SH-SY5Y (cell line): ENCODE measurements at regions not wholly inside any gene's neighbourhood (a gene's known extent, or its start where the extent isn't known, plus 50 kb on each side); places are given as distances from the start of the nearest gene placed in this dataset.

Experiments
- GATA2 ChIP-seq: IDR thresholded peaks from 2 replicates; pipeline ENCODE4 v1.6.1; 2011; ENCODE audit warnings: mild to moderate bottlenecking, low read depth, low read length
- GATA3 ChIP-seq: IDR thresholded peaks from 2 replicates; pipeline ENCODE4 v1.6.1; 2011; ENCODE audit warnings: low read depth, mild to moderate bottlenecking, low read length, moderate library complexity

DNA sequence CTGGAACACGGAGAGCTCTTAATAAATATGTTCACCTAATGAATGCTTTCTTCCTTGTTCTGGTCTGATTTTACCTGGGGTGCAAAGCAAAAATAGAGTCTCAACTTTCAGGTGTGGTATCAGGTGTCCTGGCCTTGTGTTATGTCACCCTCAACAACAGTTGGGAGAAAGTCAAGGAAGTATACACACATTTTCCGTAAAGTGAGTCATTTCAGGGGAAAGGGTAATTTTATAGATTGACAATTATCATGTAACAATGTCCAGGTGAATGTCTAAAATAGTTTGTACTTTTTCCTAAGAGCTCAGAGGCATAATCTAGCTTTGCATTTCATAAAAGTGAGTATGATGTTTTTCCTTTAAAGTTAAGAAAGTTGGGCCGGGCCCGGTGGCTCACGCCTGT lies 287.4 kb downstream of the SKIDA1 start:
- TF ChIP-seq GATA2 = no peak
- no peak for TF ChIP-seq GATA3
